Skeletal muscle tissue (tissue), 3 donors: ENCODE measurements at regions not wholly inside any gene's neighbourhood (a gene's known extent, or its start where the extent isn't known, plus 50 kb on each side); places are given as distances from the start of the nearest gene placed in this dataset.

Experiments used
- H3K27ac ChIP-seq: one replicate; pipeline ENCODE4 v1.7.0; 2013; ENCODE audit warnings: mild to moderate bottlenecking, low read depth, low read length, inconsistent platforms
- H3K27me3 ChIP-seq, 3 donors: one replicate each; pipeline ENCODE4 v1.7.0; 2013; ENCODE audit warnings: low read length in 3 of 3; ENCODE audit not compliant: control insufficient read depth in 3 of 3, insufficient read depth in 3 of 3
- H3K36me3 ChIP-seq, 3 donors: one replicate each; pipeline ENCODE4 v1.7.0; 2013; ENCODE audit warnings: low read length in 3 of 3; ENCODE audit not compliant: control insufficient read depth in 3 of 3, insufficient read depth in 3 of 3
- H3K4me1 ChIP-seq, 3 donors: one replicate each; pipeline ENCODE4 v1.7.0; 2013; ENCODE audit warnings: low read length in 3 of 3, mild to moderate bottlenecking in 3 of 3; ENCODE audit not compliant: control insufficient read depth in 3 of 3, insufficient read depth in 3 of 3
- H3K4me3 ChIP-seq, 3 donors: one replicate each; pipeline ENCODE4 v1.7.0; 2013; ENCODE audit warnings: low read length in 3 of 3
- H3K9ac ChIP-seq, 3 donors: one replicate each; pipeline ENCODE4 v1.7.0; 2013; ENCODE audit warnings: low read length in 3 of 3, mild to moderate bottlenecking in 3 of 3, moderate library complexity in 2 of 3, low read depth in 1 of 3
- H3K9me3 ChIP-seq, 3 donors: one replicate each; pipeline ENCODE4 v1.7.0; 2013; ENCODE audit warnings: low read length in 3 of 3; ENCODE audit not compliant: control insufficient read depth in 3 of 3
- donor health status: Osteomylitis.

DNA sequence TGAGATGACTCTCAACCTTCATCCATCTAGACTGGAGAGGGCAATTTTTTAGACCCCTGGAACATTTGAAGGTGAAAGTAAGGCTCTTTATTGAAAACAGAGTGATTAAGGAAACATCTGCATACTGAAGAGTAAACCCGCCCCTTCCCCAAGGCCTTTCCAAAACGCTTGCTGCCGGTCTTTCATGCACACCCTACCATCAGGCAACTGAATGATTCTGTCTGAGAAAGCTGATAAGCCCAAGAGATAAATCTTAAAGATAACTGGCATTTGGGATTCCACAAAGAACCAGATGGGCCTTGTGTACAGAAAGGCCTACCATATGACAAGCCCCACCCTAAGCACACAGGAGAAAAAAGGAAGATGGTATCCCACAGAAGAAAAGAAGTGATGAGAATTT is 54.4 kb upstream of the PIK3R1 start:
- H3K27me3 ChIP-seq, result no peaks in the 10 kb centered on the region
- no peak overlapping the region for H3K4me3 ChIP-seq
- H3K9me3 ChIP-seq, result no peaks in the 10 kb centered on the region
- H3K9ac ChIP-seq, result no peak overlapping the region
- no peaks in the 10 kb centered on the region for H3K36me3 ChIP-seq
- no peak overlapping the region for H3K27ac ChIP-seq
- H3K4me1 ChIP-seq, result no peaks in the 10 kb centered on the region

DNA sequence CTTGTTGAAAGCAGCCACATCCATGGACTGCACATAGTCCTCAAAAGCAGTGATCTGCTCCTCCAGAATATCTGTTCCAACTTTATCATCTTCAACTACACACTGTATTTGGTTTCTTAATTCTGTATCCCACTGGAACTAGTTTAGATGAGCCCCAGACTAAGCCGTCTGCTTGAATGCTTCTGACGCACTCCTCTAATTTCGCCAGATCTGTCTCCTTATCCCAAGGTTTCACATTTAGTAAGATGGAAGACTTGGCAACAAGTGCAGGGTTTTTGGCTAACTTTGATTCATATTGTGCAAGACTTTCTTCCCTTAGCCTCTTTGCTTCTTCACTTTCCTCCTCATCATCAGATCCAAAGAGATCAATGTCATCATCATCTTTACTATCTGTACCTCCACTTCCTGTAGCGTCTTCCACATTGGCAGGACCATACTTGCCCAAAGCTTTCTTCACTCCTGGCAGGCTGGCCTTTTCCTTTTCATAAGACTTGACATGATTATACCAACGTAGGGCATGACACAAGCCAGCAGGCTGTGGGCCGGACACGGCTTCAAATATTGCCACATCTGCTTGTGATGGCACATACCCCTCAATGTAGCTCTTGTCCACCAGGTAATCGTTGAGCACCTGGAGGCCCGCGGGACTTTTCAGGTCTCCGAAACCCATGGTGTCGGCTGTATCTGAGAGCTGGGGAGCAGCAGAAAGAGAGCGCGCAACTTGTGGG is 56.2 kb upstream of the PIK3R1 start:
- H3K9ac ChIP-seq, result no peak overlapping the region
- H3K9me3 ChIP-seq, result no peaks in the 10 kb centered on the region
- no peaks in the 10 kb centered on the region for H3K27me3 ChIP-seq
- H3K27ac ChIP-seq, result no peak overlapping the region
- no peaks in the 10 kb centered on the region for H3K4me1 ChIP-seq
- H3K4me3 ChIP-seq, result no peak overlapping the region
- no peaks in the 10 kb centered on the region for H3K36me3 ChIP-seq

DNA sequence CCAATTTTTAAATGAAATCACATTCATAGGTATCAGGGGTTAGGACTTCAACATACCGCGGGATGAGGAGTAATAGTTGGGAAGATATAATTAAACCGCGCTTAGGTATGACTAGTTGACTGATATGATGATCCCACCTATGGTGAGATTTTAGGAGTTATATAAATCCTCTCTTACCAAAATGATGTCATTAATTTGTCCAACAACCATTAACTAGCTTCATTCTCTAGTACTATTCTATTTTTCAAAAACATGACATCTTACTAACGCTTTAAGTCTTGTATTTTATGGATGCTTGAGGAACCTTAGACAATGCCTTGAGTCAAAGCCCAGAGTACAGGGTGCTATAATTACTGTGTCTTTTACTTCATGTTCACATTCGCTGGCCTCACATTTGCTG is 59.6 kb upstream of the PIK3R1 start:
- H3K9ac ChIP-seq, result no peak overlapping the region
- H3K36me3 ChIP-seq, result no peaks in the 10 kb centered on the region
- no peak overlapping the region for H3K4me3 ChIP-seq
- no peaks in the 10 kb centered on the region for H3K27me3 ChIP-seq
- no peaks in the 10 kb centered on the region for H3K9me3 ChIP-seq
- H3K4me1 ChIP-seq, result no peaks in the 10 kb centered on the region
- H3K27ac ChIP-seq, result no peak overlapping the region

DNA sequence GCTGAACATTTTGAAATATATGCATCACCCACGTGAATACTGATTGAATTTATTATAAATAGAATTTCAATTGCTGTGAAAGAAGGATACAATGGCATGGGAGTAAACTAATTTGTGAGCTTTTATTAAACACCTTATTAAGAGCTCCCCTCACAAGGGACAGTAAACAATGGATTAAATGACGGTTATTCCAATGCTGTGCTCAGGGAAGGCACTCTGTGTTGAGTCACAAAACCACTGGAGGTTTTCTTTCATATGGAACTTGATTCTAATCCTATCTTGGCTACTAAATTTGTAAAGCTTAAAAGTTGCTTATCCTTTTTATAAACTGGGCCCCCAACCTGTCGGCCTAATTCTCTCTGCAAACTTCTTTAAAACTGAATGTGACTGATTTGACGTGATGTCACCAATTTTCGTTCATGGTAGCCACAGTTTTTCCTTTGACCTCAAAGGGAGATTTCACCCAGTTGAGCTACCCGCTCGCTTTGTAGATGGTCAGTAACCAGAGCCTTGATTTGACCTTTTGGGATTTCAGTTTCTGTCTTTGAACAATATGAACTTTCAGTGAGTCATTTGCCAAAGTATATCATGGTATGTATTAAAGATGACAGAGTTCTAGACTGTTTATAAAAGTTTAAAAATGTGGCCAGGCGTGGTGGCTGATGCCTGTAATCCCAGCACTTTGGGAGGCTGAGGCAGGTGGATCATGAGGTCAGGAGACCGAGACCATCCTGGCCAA is 61.3 kb upstream of the PIK3R1 start:
- Histone ChIP-seq H3K27ac (no peak overlapping the region), H3K4me1 (no peaks in the 10 kb centered on the region), H3K9ac (no peak overlapping the region), H3K9me3 (no peaks in the 10 kb centered on the region), H3K4me3 (no peak overlapping the region), H3K27me3 (no peaks in the 10 kb centered on the region), H3K36me3 (no peaks in the 10 kb centered on the region)

DNA sequence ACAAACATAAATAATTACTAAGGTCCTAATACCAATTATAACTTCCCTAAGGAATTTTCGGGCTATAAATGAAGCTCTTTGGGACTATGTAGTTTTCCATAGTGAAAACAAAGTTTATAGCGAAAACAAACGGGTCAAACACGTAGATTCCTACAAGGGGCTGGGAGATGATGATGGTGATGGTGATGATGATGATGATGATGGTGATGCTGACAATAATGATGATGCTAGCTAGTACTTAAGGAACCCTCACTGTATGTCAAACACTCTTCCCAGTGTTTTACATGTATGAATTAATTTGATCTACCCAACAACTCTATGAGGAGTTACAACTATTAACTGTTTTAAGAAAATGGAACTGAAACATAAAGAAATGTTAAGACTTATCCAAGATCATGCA is 63.7 kb upstream of the PIK3R1 start:
- no peak overlapping the region for H3K4me3 ChIP-seq
- no peaks in the 10 kb centered on the region for H3K9me3 ChIP-seq
- no peaks in the 10 kb centered on the region for H3K27me3 ChIP-seq
- H3K4me1 ChIP-seq, result no peaks in the 10 kb centered on the region
- no peak overlapping the region for H3K9ac ChIP-seq
- no peak overlapping the region for H3K27ac ChIP-seq
- no peaks in the 10 kb centered on the region for H3K36me3 ChIP-seq

DNA sequence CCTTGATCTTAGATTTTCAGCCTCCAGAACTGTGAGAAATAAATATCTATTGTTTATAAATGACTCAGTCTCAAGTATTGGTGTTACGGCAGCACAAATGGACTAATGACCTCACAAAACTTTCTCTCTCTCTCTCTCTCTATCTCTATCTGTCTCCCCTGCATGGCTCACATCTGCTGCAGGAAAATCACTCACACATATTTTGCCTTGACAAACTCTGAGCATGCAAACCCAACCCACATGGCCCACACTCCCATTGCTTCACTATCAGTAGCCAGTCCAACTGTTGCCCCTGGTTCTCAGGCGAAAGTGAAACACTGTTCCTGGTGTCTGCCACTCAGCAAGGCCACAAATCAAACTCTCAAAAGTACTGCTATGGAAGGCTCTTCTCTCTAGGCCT is 66.4 kb upstream of the PIK3R1 start:
- Histone ChIP-seq H3K9ac (no peak overlapping the region), H3K9me3 (no peaks in the 10 kb centered on the region), H3K27ac (no peak overlapping the region), H3K4me3 (no peak overlapping the region), H3K27me3 (no peaks in the 10 kb centered on the region), H3K36me3 (no peaks in the 10 kb centered on the region), H3K4me1 (no peaks in the 10 kb centered on the region)

DNA sequence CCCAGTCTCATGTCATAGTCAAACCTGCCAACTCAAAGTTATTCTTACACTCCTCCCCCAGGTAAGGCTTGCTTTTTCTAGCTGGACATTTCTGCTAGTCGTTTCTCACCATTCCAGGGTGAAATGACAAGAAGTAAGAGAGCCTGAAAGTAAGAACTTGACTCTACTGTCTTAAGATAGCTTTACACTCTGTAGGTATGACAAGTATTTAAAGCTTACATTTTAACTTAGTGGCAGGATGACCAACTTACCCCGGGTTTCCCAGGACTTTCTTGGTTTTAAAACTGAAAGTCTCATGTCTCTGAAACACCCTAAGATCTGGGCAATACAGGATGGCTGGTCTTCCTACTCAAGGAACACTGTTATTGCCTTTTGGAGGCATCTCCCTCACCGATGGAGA is 67.5 kb upstream of the PIK3R1 start:
- Histone ChIP-seq H3K36me3 (no peaks in the 10 kb centered on the region), H3K9me3 (no peaks in the 10 kb centered on the region), H3K4me1 (no peaks in the 10 kb centered on the region), H3K4me3 (no peak overlapping the region), H3K27ac (no peak overlapping the region), H3K9ac (no peak overlapping the region), H3K27me3 (no peaks in the 10 kb centered on the region)

DNA sequence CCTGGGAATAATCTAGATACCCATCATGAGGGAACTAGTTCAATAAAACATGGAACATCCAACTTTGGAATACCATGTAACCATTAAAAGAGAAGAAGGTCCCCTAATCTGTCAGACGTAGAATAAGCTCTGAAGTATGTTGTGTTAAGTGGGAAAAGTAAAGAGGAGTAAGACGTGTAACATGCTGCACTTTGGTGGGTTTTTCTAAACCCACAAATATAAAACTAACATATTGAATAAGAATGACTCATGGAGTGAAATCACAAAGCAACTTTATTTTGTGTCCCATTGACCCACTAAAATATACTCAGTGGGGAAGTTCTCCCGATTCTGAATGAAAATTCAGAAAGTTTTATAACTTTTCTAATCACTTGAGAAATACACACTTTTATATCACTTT is 67.9 kb upstream of the PIK3R1 start:
- H3K9ac ChIP-seq, result no peak overlapping the region
- no peaks in the 10 kb centered on the region for H3K9me3 ChIP-seq
- H3K27me3 ChIP-seq, result no peaks in the 10 kb centered on the region
- H3K4me3 ChIP-seq, result no peak overlapping the region
- no peak overlapping the region for H3K27ac ChIP-seq
- H3K36me3 ChIP-seq, result no peaks in the 10 kb centered on the region
- no peaks in the 10 kb centered on the region for H3K4me1 ChIP-seq

DNA sequence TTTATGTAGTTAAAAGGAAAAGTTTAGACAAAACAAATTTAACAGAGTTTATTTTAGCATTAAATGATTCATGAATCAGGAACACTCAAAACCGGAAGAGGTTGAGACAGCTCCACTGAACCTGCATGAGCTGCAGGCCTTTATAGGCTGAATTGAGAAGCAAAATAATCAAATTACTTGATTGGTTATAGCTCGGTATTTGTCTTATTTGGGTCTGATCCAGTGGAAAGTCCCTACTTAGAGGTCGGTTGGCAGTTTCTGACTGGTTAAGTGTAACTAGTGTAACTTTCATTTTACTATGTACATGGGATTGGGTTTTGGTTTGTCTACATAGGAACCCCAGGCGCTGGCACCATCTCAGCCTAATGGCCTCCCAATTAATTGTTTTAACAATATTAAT is 74.1 kb upstream of the PIK3R1 start:
- Histone ChIP-seq H3K9ac (no peak overlapping the region), H3K4me3 (no peak overlapping the region), H3K9me3 (no peaks in the 10 kb centered on the region), H3K36me3 (no peaks in the 10 kb centered on the region), H3K27me3 (no peaks in the 10 kb centered on the region), H3K4me1 (peaks cover 0 to 4% (median 3%) of the 10 kb centered on the region in 3 donors), H3K27ac (no peak overlapping the region)

DNA sequence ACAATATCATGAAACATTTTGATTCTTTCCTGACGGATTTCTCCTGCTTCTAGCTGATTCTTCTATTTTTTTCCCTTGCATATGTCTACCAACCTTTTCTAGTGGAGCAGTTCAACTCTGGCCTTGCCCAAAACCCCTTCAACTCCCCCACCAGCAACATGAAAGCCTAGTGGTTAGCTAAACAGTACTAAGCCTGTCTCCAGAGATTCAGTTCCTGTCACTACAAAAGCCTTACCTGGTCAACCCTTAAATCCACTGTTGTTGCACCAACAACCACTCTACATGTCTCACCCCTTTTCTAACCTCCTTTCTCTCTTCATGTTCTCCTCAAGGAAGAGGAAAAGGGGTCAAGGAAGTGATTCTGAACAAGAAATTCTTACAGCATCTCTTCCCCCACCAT is 74.8 kb upstream of the PIK3R1 start:
- Histone ChIP-seq H3K4me1 (peaks cover 0 to 4% (median 3%) of the 10 kb centered on the region in 3 donors), H3K9ac (no peak overlapping the region), H3K36me3 (no peaks in the 10 kb centered on the region), H3K9me3 (no peaks in the 10 kb centered on the region), H3K27me3 (no peaks in the 10 kb centered on the region), H3K27ac (no peak overlapping the region), H3K4me3 (no peak overlapping the region)
